GM18907 (cell line): ENCODE measurements at regions not wholly inside any gene's neighbourhood (a gene's known extent, or its start where the extent isn't known, plus 50 kb on each side); places are given as distances from the start of the nearest gene placed in this dataset.

Source experiments
- ATAC-seq: cut with Tn5 transposase; IDR thresholded peaks from one replicate; pipeline ENCODE4 v1.9.1; 2021; ENCODE audit warnings: mild to moderate bottlenecking, moderate library complexity; ENCODE audit not compliant: unreplicated experiment

- ATAC-seq, result no peak
Observed at GRCh38 chr5:145222622-145223021, 612.5 kb downstream of the PRELID2 start.

- no peak for ATAC-seq
Observed at GRCh38 chr5:145221416-145221815, 613.7 kb downstream of the PRELID2 start.

GRCh38 chr5:145220481-145220880 is 614.7 kb downstream of the PRELID2 start:
- no peak for ATAC-seq

GRCh38 chr5:145218982-145219381 is 616.2 kb downstream of the PRELID2 start:
- ATAC-seq, result no peak

GRCh38 chr5:145218019-145218418 is 617.1 kb downstream of the PRELID2 start:
- ATAC-seq, result no peak

- no peak for ATAC-seq
Observed at GRCh38 chr5:145210020-145210419, 625.1 kb downstream of the PRELID2 start.

- no peak for ATAC-seq
Observed at GRCh38 chr5:145205546-145205945, 629.6 kb downstream of the PRELID2 start.

- ATAC-seq, result no peak
Observed at GRCh38 chr5:145204743-145205142, 630.4 kb downstream of the PRELID2 start.

GRCh38 chr5:145203193-145203592 is 631.9 kb downstream of the PRELID2 start:
- no peak for ATAC-seq

- no peak for ATAC-seq
Observed at GRCh38 chr5:145198525-145199260, 636.4 kb downstream of the PRELID2 start.

- no peak for ATAC-seq
Observed at GRCh38 chr5:145189746-145190145, 645.4 kb downstream of the PRELID2 start.

GRCh38 chr5:145180371-145180770 is 654.8 kb downstream of the PRELID2 start:
- ATAC-seq, result no peak

- no peak for ATAC-seq
Observed at GRCh38 chr5:145178641-145179523, 656.3 kb downstream of the PRELID2 start.

GRCh38 chr5:145176041-145176440 is 659.1 kb downstream of the PRELID2 start:
- no peak for ATAC-seq

- no peak for ATAC-seq
Observed at GRCh38 chr5:145166110-145166509, 669.0 kb downstream of the PRELID2 start.

- ATAC-seq, result no peak
Observed at GRCh38 chr5:145163876-145164275, 671.3 kb downstream of the PRELID2 start.

GRCh38 chr5:145162626-145163025 is 672.5 kb downstream of the PRELID2 start:
- no peak for ATAC-seq

GRCh38 chr5:145161391-145161790 is 673.8 kb downstream of the PRELID2 start:
- no peak for ATAC-seq

- no peak for ATAC-seq
Observed at GRCh38 chr5:145160679-145161078, 674.5 kb downstream of the PRELID2 start.

- no peak for ATAC-seq
Observed at GRCh38 chr5:145158730-145159129, 676.4 kb downstream of the PRELID2 start.

- ATAC-seq, result no peak
Observed at GRCh38 chr5:145157841-145158240, 677.3 kb downstream of the PRELID2 start.

GRCh38 chr5:145141534-145141933 is 693.6 kb downstream of the PRELID2 start:
- ATAC-seq, result no peak
